Adipocyte (in vitro differentiated cells): ENCODE measurements at regions not wholly inside any gene's neighbourhood (a gene's known extent, or its start where the extent isn't known, plus 50 kb on each side); places are given as distances from the start of the nearest gene placed in this dataset.

Source experiments
- DNase-seq: peaks from one replicate; pipeline ENCODE4 v3.0.0-alpha.2; 2015; ENCODE audit warnings: low read depth
- H3K27me3 ChIP-seq: replicated peaks from 2 replicates; pipeline ENCODE4 v1.7.0; 2013; ENCODE audit warnings: mild to moderate bottlenecking, low read length, moderate library complexity; ENCODE audit not compliant: control insufficient read depth, insufficient read depth
- H3K36me3 ChIP-seq: 2 replicates; pipeline ENCODE4 v1.7.0; 2013; ENCODE audit warnings: low read length, mild to moderate bottlenecking, moderate library complexity; ENCODE audit not compliant: control insufficient read depth, insufficient read depth, severe bottlenecking
- H3K4me1 ChIP-seq: 2 replicates; pipeline ENCODE4 v1.7.0; 2013; ENCODE audit warnings: mild to moderate bottlenecking, low read length, moderate library complexity; ENCODE audit not compliant: control insufficient read depth, insufficient read depth
- H3K4me3 ChIP-seq: 2 replicates; pipeline ENCODE4 v1.7.0; 2013; ENCODE audit warnings: mild to moderate bottlenecking, low read length, moderate library complexity
- H3K9ac ChIP-seq: 2 replicates; pipeline ENCODE4 v1.7.0; 2013; ENCODE audit warnings: mild to moderate bottlenecking, low read length, moderate library complexity
- H3K9me3 ChIP-seq: 2 replicates; pipeline ENCODE4 v1.7.0; 2013; ENCODE audit warnings: mild to moderate bottlenecking, low read length, moderate library complexity; ENCODE audit not compliant: control insufficient read depth

DNA sequence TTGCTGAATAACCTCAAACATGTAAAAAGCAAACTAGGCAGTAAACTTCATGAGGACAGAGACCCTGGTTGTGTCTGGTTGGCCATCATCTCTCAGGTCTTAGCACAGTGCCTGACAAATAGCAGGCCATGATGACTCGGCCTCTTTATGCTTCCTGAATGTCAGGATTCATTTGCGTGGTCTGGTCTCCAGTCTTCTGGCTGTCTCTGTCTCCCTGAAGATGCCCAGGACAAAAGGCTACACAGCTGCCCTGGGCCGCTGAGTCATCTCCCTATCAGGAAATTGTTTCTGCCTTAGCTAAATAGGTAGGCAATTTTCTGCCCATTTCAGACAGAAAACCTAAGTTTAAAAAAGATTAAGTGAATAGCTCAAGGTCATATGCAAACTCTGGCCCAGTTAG is 84.1 kb upstream of the FNDC3A start:
- peak overlapping the region; percentile 45 for H3K4me3 ChIP-seq
- peaks cover 19% of the 10 kb centered on the region for H3K4me1 ChIP-seq
- no peaks in the 10 kb centered on the region for H3K36me3 ChIP-seq
- no peaks in the 10 kb centered on the region for H3K27me3 ChIP-seq
- H3K9ac ChIP-seq = peak overlapping the region; percentile 15
- no peaks in the 10 kb centered on the region for H3K9me3 ChIP-seq
- peak; percentile 38 for DNase-seq

GRCh38 chr13:48892053-48892687 is 83.5 kb upstream of the FNDC3A start:
- Histone ChIP-seq H3K9me3 (no peaks in the 10 kb centered on the region), H3K27me3 (no peaks in the 10 kb centered on the region), H3K36me3 (no peaks in the 10 kb centered on the region), H3K4me1 (peaks cover 19% of the 10 kb centered on the region), H3K4me3 (peak overlapping the region; percentile 45), H3K9ac (peak overlapping the region; percentile 15)
- DNase-seq = peak; percentile 85

DNA sequence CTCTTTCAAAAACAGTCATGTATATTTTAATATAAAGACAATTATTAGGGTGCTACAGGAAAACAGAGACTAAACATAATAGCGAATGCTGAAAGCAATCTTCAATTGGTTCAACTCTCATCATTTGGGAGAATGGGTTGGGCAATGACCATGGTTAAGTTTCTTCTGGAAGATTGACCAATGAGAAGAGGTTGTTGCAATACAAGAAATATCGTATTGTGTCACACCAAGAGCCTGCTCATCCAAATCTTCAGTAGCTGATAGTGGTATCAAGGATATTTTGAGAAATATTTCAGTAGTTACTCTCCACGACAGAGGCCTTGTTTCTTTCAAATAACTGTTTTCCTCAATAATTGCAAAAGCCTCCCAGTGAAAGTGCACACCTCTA is 83.0 kb upstream of the FNDC3A start:
- H3K4me1 ChIP-seq = peaks cover 19% of the 10 kb centered on the region
- H3K36me3 ChIP-seq = no peaks in the 10 kb centered on the region
- no peaks in the 10 kb centered on the region for H3K27me3 ChIP-seq
- no peak overlapping the region for H3K9ac ChIP-seq
- H3K9me3 ChIP-seq = no peaks in the 10 kb centered on the region
- no peak for DNase-seq
- H3K4me3 ChIP-seq = peak overlapping the region; percentile 42

- Histone ChIP-seq H3K36me3 (no peaks in the 10 kb centered on the region), H3K9ac (no peak overlapping the region), H3K4me3 (no peak overlapping the region), H3K4me1 (peaks cover 16% of the 10 kb centered on the region), H3K27me3 (no peaks in the 10 kb centered on the region), H3K9me3 (no peaks in the 10 kb centered on the region)
- peak; percentile 13 for DNase-seq
Observed at GRCh38 chr13:48896312-48896711, 79.4 kb upstream of the FNDC3A start.

DNA sequence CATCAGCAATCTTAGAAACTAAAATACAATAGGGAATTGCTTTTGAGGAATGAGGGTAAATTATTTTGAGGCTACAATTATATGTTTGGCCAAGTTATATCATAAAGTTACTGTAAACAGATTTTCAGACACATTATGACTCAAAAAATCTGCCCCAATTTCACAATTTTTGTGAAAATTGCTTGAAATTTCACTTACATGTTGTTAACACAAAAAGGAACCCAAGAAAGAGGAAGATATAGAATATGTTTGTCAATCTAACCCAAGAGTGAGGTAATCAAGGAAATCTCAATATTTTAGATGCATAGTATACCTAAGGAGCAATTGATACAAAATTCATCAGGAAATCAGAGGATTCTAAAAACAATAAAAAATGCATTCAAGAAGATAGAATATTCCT is 73.9 kb upstream of the FNDC3A start:
- Histone ChIP-seq H3K27me3 (no peaks in the 10 kb centered on the region), H3K4me1 (peaks cover 14% of the 10 kb centered on the region), H3K9ac (no peak overlapping the region), H3K9me3 (no peaks in the 10 kb centered on the region), H3K4me3 (no peak overlapping the region), H3K36me3 (no peaks in the 10 kb centered on the region)
- DNase-seq = no peak

- H3K4me3 ChIP-seq = no peak overlapping the region
- H3K9ac ChIP-seq = no peak overlapping the region
- H3K9me3 ChIP-seq = no peaks in the 10 kb centered on the region
- no peak for DNase-seq
- peaks cover 14% of the 10 kb centered on the region for H3K4me1 ChIP-seq
- H3K27me3 ChIP-seq = no peaks in the 10 kb centered on the region
- H3K36me3 ChIP-seq = no peaks in the 10 kb centered on the region
Observed at GRCh38 chr13:48902368-48902767, 73.3 kb upstream of the FNDC3A start.

GRCh38 chr13:48904668-48905290 is 70.9 kb upstream of the FNDC3A start:
- no peak for DNase-seq
- Histone ChIP-seq H3K4me3 (no peak overlapping the region), H3K9ac (no peak overlapping the region), H3K36me3 (no peaks in the 10 kb centered on the region), H3K9me3 (no peaks in the 10 kb centered on the region), H3K27me3 (no peaks in the 10 kb centered on the region), H3K4me1 (peaks cover 28% of the 10 kb centered on the region)

DNA sequence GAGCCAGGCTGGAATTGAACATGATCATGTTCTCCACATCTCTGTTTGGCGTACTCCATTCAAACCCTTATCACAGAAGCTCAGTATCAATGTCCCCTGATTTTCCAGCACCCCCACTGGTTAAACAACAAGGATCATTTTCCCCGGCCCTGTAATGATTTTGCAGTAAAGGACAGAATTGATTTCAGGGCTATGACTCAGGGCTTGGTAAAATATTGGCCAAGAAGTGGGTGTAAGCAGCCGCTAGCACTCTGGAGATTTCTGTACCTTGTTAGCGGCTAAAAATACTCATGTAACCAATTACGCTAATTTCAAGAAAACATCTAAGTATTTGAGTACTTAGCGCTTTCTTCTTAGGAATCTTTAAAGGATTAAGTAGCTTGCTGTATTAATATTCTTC is 69.5 kb upstream of the FNDC3A start:
- Histone ChIP-seq H3K9me3 (no peaks in the 10 kb centered on the region), H3K36me3 (no peaks in the 10 kb centered on the region), H3K27me3 (no peaks in the 10 kb centered on the region), H3K9ac (no peak overlapping the region), H3K4me3 (no peak overlapping the region), H3K4me1 (peaks cover 28% of the 10 kb centered on the region)
- no peak for DNase-seq

GRCh38 chr13:48908381-48909055 is 67.2 kb upstream of the FNDC3A start:
- Histone ChIP-seq H3K4me3 (peak overlapping the region; percentile 3), H3K9ac (peak overlapping the region; percentile 17), H3K9me3 (no peaks in the 10 kb centered on the region), H3K27me3 (no peaks in the 10 kb centered on the region), H3K36me3 (no peaks in the 10 kb centered on the region), H3K4me1 (peaks cover 18% of the 10 kb centered on the region)
- DNase-seq = peak; percentile 48

DNA sequence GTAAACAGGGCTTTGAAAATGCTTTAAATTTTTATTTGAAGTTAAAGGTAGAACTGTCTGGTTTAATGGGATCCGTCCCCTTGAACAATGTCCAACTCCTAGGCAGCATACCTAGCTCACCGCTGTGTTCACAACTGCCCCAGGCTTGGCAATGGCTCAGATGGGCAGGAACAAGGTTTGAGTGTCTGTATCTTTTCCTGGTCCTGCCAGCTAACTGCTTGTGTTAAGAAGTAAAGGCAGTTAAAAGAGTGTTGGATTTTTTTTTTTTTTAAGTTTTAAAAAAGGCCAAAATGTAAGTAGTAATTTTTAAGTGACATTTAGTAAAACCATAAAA is 66.7 kb upstream of the FNDC3A start:
- no peak overlapping the region for H3K9ac ChIP-seq
- H3K4me3 ChIP-seq = peak overlapping the region; percentile 3
- no peaks in the 10 kb centered on the region for H3K9me3 ChIP-seq
- H3K27me3 ChIP-seq = no peaks in the 10 kb centered on the region
- no peaks in the 10 kb centered on the region for H3K36me3 ChIP-seq
- DNase-seq = no peak
- H3K4me1 ChIP-seq = peaks cover 18% of the 10 kb centered on the region

- Histone ChIP-seq H3K9me3 (no peaks in the 10 kb centered on the region), H3K27me3 (no peaks in the 10 kb centered on the region), H3K36me3 (no peaks in the 10 kb centered on the region), H3K9ac (no peak overlapping the region), H3K4me1 (peaks cover 18% of the 10 kb centered on the region), H3K4me3 (no peak overlapping the region)
- no peak for DNase-seq
Observed at GRCh38 chr13:48910686-48911085, 65.0 kb upstream of the FNDC3A start.
